ENCODE measurements at regions not wholly inside any gene's neighbourhood (a gene's known extent, or its start where the extent isn't known, plus 50 kb on each side); places are given as distances from the start of the nearest gene placed in this dataset.

DNA sequence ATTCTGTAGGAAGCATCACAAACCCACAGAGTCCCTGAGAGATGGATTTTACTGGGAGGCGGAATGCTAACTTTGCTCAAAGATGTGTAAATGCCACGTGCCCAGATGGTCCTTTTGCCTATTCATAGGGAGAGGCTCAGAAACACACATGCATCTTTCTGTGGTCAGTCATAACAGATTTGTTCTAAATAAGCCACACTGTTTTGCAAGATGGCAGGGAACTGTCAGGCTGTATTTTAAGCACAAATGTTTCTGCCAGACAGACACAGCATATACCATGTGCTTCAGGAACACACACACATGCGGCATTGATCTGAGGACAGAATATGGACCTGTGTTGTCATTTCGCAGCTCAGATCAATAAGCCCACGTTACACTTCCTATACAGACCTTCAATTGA is 312.0 kb downstream of the GPD2 start:
- Histone ChIP-seq H3K36me3 (no peaks in the 10 kb centered on the region), H3K27ac (no peak overlapping the region), H3K27me3 (no peaks in the 10 kb centered on the region), H3K4me1 (ENCODE audit: low read depth) (no peaks in the 10 kb centered on the region), H3K4me3 (no peak overlapping the region), H3K9me3 (ENCODE audit: low read depth) (no peaks in the 10 kb centered on the region)
- TF ChIP-seq, protein P1, sequence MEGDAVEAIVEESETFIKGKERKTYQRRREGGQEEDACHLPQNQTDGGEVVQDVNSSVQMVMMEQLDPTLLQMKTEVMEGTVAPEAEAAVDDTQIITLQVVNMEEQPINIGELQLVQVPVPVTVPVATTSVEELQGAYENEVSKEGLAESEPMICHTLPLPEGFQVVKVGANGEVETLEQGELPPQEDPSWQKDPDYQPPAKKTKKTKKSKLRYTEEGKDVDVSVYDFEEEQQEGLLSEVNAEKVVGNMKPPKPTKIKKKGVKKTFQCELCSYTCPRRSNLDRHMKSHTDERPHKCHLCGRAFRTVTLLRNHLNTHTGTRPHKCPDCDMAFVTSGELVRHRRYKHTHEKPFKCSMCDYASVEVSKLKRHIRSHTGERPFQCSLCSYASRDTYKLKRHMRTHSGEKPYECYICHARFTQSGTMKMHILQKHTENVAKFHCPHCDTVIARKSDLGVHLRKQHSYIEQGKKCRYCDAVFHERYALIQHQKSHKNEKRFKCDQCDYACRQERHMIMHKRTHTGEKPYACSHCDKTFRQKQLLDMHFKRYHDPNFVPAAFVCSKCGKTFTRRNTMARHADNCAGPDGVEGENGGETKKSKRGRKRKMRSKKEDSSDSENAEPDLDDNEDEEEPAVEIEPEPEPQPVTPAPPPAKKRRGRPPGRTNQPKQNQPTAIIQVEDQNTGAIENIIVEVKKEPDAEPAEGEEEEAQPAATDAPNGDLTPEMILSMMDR (IDR thresholded peaks at IDR 0.05; ENCODE audit: low read depth, low read length), result no peak
- DNase-seq (ENCODE audit: low read depth in 1 of 2, low spot score in 1 of 2), result no peak

GRCh38 chr2:156752042-156752441 is 315.9 kb downstream of the GPD2 start:
- Histone ChIP-seq H3K27ac (no peak overlapping the region), H3K9me3 (ENCODE audit: low read depth) (no peaks in the 10 kb centered on the region), H3K36me3 (no peaks in the 10 kb centered on the region), H3K27me3 (no peaks in the 10 kb centered on the region), H3K4me1 (ENCODE audit: low read depth) (no peaks in the 10 kb centered on the region), H3K4me3 (no peak overlapping the region)
- TF ChIP-seq, protein P1 (IDR thresholded peaks at IDR 0.05; ENCODE audit: low read depth, low read length), result no peak
- DNase-seq (ENCODE audit: low read depth in 1 of 2, low spot score in 1 of 2), result no peak

DNA sequence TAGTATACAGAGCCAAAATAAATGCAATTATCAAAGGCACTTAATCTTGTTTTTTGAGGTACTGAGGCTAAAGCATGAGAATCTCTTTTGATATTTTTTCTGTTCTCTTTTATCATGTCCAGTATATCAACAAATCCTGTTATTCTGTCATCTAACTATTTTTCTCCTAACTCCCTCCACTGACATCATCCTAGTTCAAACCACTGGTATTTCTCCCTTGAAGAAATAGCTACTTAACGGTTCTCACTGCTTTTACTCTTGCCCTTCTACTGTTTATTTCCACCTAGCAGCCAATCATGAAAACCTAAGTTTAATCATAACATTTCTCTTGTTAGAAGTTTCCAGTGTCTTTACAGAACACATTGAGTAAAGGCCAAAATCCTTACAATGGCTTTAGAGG is 317.6 kb downstream of the GPD2 start:
- TF ChIP-seq, protein P1 (IDR thresholded peaks at IDR 0.05; ENCODE audit: low read depth, low read length), result no peak
- H3K27me3 ChIP-seq, result no peaks in the 10 kb centered on the region
- no peak overlapping the region for H3K4me3 ChIP-seq
- no peak for DNase-seq (ENCODE audit: low read depth in 1 of 2, low spot score in 1 of 2)
- no peaks in the 10 kb centered on the region for H3K9me3 ChIP-seq (ENCODE audit: low read depth)
- H3K4me1 ChIP-seq (ENCODE audit: low read depth), result no peaks in the 10 kb centered on the region
- no peak overlapping the region for H3K27ac ChIP-seq
- H3K36me3 ChIP-seq, result no peaks in the 10 kb centered on the region

DNA sequence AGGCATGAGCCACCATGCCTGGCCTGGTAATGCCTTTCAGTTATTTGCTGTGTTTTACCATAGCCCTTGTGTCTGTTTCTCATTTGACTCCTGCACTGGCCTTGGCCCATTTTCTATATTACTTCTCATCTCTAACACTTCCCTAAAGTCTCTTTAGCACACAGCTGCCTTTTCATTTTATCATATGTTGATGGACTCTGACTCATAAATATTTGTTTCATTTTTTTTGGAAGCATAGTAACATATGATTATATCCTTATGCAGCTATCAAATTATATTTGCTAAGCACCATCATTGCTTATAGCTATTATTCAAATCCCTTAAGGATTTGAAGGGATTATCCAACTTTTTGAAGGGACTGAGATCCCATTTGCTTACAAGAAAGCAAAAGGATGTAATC is 320.3 kb downstream of the GPD2 start:
- Histone ChIP-seq H3K4me3 (no peak overlapping the region), H3K9me3 (ENCODE audit: low read depth) (no peaks in the 10 kb centered on the region), H3K27ac (no peak overlapping the region), H3K4me1 (ENCODE audit: low read depth) (no peaks in the 10 kb centered on the region), H3K27me3 (no peaks in the 10 kb centered on the region), H3K36me3 (no peaks in the 10 kb centered on the region)
- TF ChIP-seq, protein P1 (IDR thresholded peaks at IDR 0.05; ENCODE audit: low read depth, low read length), result no peak
- no peak for DNase-seq (ENCODE audit: low read depth in 1 of 2, low spot score in 1 of 2)

GRCh38 chr2:156763174-156763573 is 327.0 kb downstream of the GPD2 start:
- H3K27ac ChIP-seq, result no peak overlapping the region
- H3K4me3 ChIP-seq, result no peak overlapping the region
- H3K36me3 ChIP-seq, result no peaks in the 10 kb centered on the region

More at GRCh38 chr2:156763174-156763573, 327.0 kb downstream of the GPD2 start:
- no peak for DNase-seq (ENCODE audit: low read depth in 1 of 2, low spot score in 1 of 2)
- H3K4me1 ChIP-seq (ENCODE audit: low read depth), result no peaks in the 10 kb centered on the region
- TF ChIP-seq, protein P1 (IDR thresholded peaks at IDR 0.05; ENCODE audit: low read depth, low read length), result no peak
- no peaks in the 10 kb centered on the region for H3K27me3 ChIP-seq
- H3K9me3 ChIP-seq (ENCODE audit: low read depth), result no peaks in the 10 kb centered on the region

Data from cardiac muscle cell (in vitro differentiated cells and primary cell).